ENCODE measurements at regions not wholly inside any gene's neighbourhood (a gene's known extent, or its start where the extent isn't known, plus 50 kb on each side); places are given as distances from the start of the nearest gene placed in this dataset.

DNA sequence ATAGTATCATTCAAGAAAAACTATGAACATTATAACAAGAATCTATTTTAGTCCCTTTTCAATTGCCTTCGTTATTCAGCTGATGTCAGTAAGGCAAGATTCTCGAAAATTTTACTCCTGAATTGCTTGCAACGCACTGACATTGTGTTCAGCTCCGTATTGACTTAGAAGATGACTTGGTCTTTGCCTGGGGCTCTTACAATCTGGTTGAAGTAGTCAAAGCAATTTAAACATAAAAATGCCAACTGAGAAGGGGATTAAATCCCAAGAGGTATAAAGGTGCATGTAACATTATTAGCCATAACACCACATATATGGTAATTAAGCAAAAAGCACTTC lies 507.1 kb downstream of the CENPC start:
- H3K4me2 ChIP-seq (ENCODE audit: control insufficient read depth, extremely low read depth, insufficient read depth, low read depth, low read length), result no peak overlapping the region
- no peak for DNase-seq (ENCODE audit: low read depth, low spot score)
- no peaks in the 10 kb centered on the region for H3K9me1 ChIP-seq (ENCODE audit: control insufficient read depth, extremely low read depth, insufficient read depth, low read length)
- H3K79me2 ChIP-seq (ENCODE audit: control insufficient read depth, insufficient read depth, low read length), result no peaks in the 10 kb centered on the region
- dilution Hi-C loops (cut with MboI; ENCODE audit: extremely low pct_ligation_motif_present, low sequenced_read_pairs), result no loop called here
- H3K4me3 ChIP-seq (ENCODE audit: control insufficient read depth in 2 of 3, extremely low read depth in 1 of 3, insufficient read depth in 2 of 3, low read depth in 1 of 3, low read length in 3 of 3), result no peak overlapping the region
- TF ChIP-seq CTCF (optimal IDR thresholded peaks at IDR 0.05 in 1 of 3, IDR thresholded peaks at IDR 0.05 in 1 of 3, conservative IDR thresholded peaks at IDR 0.05 in 1 of 3; ENCODE audit: extremely low read depth in 1 of 3, insufficient read depth in 2 of 3, low read length in 3 of 3), result no peak
- TF ChIP-seq EZH2 (IDR thresholded peaks at IDR 0.05; ENCODE audit: low read length), result no peak
- H3K4me1 ChIP-seq (ENCODE audit: control insufficient read depth, extremely low read depth, insufficient read depth, low read length), result peaks cover 10% of the 10 kb centered on the region
- no peak overlapping the region for H3K27ac ChIP-seq (ENCODE audit: control insufficient read depth, insufficient read depth, low read length)
- no peaks in the 10 kb centered on the region for H3K27me3 ChIP-seq (ENCODE audit: control insufficient read depth, extremely low read depth, insufficient read depth, low read length)
- no peaks in the 10 kb centered on the region for H4K20me1 ChIP-seq (ENCODE audit: control insufficient read depth, extremely low read depth, insufficient read depth, low read length)
- no peak overlapping the region for H2AFZ ChIP-seq (ENCODE audit: control insufficient read depth, low read length)
- H3K9me3 ChIP-seq (ENCODE audit: control insufficient read depth, low read depth, low read length), result peaks cover 2% of the 10 kb centered on the region
- H3K36me3 ChIP-seq (ENCODE audit: control insufficient read depth in 2 of 2, extremely low read depth in 1 of 2, insufficient read depth in 2 of 2, low read length in 2 of 2), result no peaks in the 10 kb centered on the region
- FAIRE-seq, result no peak
- H3K9ac ChIP-seq (ENCODE audit: control insufficient read depth, extremely low read depth, insufficient read depth, low read length), result no peak overlapping the region

DNA sequence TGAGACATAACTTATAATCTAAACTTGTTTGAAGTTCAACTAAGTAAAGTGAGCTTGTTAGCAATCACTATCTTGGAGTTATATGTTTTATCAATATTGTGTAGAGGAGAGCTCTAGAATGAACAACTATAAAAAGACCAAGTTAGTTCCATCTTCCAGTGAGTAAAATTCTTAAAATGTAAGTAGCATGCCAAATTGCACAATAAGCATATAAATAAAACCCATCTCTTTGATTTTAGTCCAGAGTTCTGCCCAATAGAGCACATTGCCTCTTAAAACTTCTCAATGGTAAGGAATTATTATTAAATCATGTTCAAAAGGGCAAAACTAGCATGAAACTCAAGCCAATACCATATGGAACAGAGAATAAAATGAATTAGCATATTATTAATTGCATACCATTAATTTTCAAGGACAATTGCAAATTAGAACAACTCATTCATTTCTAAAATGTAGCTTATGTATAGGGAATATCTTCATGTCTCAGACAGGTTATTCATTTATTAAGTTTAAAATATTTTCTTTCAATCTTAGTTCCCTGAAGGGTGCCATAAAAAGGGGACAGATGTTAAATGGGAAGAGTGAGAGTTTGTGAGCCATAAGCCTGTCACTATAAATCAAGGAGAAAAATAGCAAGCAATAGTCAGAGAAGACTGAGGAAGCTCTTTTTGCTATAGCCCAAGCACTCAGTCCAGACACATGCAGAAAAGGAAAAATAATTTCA lies 507.6 kb downstream of the CENPC start:
- Histone ChIP-seq H3K4me1 (ENCODE audit: control insufficient read depth, extremely low read depth, insufficient read depth, low read length) (peaks cover 10% of the 10 kb centered on the region), H3K9me3 (ENCODE audit: control insufficient read depth, low read depth, low read length) (peaks cover 2% of the 10 kb centered on the region), H2AFZ (ENCODE audit: control insufficient read depth, low read length) (no peak overlapping the region), H4K20me1 (ENCODE audit: control insufficient read depth, extremely low read depth, insufficient read depth, low read length) (no peaks in the 10 kb centered on the region), H3K36me3 (ENCODE audit: control insufficient read depth in 2 of 2, extremely low read depth in 1 of 2, insufficient read depth in 2 of 2, low read length in 2 of 2) (no peaks in the 10 kb centered on the region), H3K79me2 (ENCODE audit: control insufficient read depth, insufficient read depth, low read length) (no peaks in the 10 kb centered on the region), H3K9me1 (ENCODE audit: control insufficient read depth, extremely low read depth, insufficient read depth, low read length) (no peaks in the 10 kb centered on the region), H3K27ac (ENCODE audit: control insufficient read depth, insufficient read depth, low read length) (no peak overlapping the region), H3K4me3 (ENCODE audit: control insufficient read depth in 2 of 3, extremely low read depth in 1 of 3, insufficient read depth in 2 of 3, low read depth in 1 of 3, low read length in 3 of 3) (no peak overlapping the region), H3K9ac (ENCODE audit: control insufficient read depth, extremely low read depth, insufficient read depth, low read length) (no peak overlapping the region), H3K27me3 (ENCODE audit: control insufficient read depth, extremely low read depth, insufficient read depth, low read length) (no peaks in the 10 kb centered on the region), H3K4me2 (ENCODE audit: control insufficient read depth, extremely low read depth, insufficient read depth, low read depth, low read length) (no peak overlapping the region)
- no peak for TF ChIP-seq CTCF (optimal IDR thresholded peaks at IDR 0.05 in 1 of 3, IDR thresholded peaks at IDR 0.05 in 1 of 3, conservative IDR thresholded peaks at IDR 0.05 in 1 of 3; ENCODE audit: extremely low read depth in 1 of 3, insufficient read depth in 2 of 3, low read length in 3 of 3)
- TF ChIP-seq EZH2 (IDR thresholded peaks at IDR 0.05; ENCODE audit: low read length), result no peak
- DNase-seq (ENCODE audit: low read depth, low spot score), result no peak
- FAIRE-seq, result no peak
- dilution Hi-C loops (cut with MboI; ENCODE audit: extremely low pct_ligation_motif_present, low sequenced_read_pairs), result no loop called here

All from keratinocyte (primary cell).